ENCODE measurements at regions not wholly inside any gene's neighbourhood (a gene's known extent, or its start where the extent isn't known, plus 50 kb on each side); places are given as distances from the start of the nearest gene placed in this dataset.

- DNase-seq (ENCODE audit: low read depth in 4 of 4, low spot score in 3 of 4): no peak
Observed at GRCh38 chr7:79732535-79732934, 279.1 kb upstream of the MAGI2 start.

DNA sequence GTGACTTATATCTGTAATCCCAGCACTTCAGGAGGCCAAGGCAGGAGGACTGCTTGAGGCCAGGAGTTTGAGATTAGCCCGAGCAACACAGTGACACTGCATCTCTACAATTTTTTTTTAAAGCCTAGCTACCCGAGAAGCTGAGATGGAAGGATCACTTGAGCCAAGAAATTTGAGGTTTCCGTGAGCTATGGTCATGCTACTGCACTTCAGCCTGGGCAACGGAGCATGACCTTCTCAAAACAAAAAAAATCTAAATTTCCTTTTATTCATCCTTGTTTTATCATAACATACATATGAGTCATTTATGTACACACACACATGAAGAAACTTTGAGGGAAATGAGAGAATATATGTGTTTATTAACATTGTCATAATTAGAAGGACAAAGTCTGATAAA, 277.5 kb upstream of the MAGI2 start:
- no peak for DNase-seq (ENCODE audit: low read depth in 4 of 4, low spot score in 3 of 4)

DNA sequence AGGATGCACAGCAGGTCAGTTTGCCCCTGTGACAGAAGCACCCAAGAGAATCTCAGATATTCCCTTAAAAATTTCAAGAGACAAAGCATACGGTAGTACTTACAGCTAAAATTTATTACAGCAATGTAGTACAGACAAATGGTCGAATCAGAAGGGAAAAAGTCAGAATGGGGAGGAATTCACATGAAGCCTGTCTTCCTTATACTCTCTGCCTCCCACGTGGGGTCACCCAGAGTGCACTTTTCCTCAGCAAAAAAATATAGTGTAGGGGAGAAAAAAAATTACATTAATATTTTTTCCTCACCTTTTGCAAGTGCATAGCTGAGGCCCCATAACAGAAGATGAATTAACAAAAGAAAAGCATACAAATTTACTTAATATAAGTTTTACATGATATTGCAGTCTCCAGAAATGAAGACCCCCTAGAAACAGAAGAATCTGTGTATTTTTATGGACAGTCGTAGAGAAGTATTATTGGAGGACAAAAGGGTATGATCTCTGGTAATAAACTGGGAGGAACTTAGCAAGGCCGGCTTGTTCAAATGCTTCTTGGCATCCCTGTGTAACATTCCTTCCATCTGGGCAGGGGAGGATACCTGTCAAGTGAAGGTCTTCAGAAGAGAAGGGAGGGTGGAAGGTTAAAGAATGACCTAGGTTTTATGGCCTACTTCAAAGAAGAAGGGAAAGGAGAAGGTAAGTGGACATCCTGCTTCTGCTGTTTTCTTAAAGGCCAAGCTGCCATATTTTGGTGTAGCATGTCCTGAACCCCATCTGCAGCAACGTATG, 270.6 kb upstream of the MAGI2 start:
- no peak for DNase-seq (ENCODE audit: low read depth in 4 of 4, low spot score in 3 of 4)

GRCh38 chr7:79722217-79722616, 268.8 kb upstream of the MAGI2 start:
- DNase-seq (ENCODE audit: low read depth in 4 of 4, low spot score in 3 of 4): no peak

GRCh38 chr7:79719216-79719615, 265.7 kb upstream of the MAGI2 start:
- no peak for DNase-seq (ENCODE audit: low read depth in 4 of 4, low spot score in 3 of 4)

DNA sequence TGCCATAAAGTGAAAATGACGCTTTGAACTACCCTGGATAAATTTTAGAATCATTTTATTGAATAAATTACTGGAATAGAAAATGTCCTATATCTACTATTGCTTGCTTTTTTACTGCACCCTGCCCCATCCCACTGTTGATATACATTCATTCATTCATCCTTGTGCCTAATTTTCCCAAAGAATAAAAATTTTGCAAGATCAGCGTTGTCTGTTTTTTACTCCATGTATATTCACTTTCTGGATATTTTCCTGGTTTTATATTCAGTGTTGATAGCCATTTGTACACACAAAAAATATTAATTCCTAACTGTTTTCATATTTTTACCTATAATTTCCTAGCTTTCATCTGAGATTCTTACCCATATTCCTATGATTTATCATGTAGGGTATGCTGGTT, 262.9 kb upstream of the MAGI2 start:
- no peak for DNase-seq (ENCODE audit: low read depth in 4 of 4, low spot score in 3 of 4)

DNA sequence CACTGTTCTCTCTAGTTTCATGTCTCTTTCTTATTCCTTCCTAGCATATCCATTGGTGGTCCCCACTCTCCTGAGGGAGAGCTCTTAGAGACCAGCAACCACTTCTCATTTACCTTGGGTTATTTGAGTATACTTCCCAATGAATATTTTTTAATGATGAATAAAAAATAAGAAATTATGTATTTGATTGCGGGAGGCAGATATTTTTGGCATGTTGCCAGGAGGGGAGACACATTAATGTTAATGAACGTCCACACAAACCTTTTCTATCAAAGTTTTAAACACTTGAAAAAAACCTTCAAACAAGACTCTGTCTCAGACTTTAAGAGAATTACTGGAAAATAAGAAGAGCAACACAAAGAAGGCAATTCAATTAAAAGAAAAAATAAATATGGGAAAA, 260.6 kb upstream of the MAGI2 start:
- DNase-seq (ENCODE audit: low read depth in 4 of 4, low spot score in 3 of 4): no peak

- DNase-seq (ENCODE audit: low read depth in 4 of 4, low spot score in 3 of 4): no peak
Observed at GRCh38 chr7:79713276-79713675, 259.8 kb upstream of the MAGI2 start.

DNA sequence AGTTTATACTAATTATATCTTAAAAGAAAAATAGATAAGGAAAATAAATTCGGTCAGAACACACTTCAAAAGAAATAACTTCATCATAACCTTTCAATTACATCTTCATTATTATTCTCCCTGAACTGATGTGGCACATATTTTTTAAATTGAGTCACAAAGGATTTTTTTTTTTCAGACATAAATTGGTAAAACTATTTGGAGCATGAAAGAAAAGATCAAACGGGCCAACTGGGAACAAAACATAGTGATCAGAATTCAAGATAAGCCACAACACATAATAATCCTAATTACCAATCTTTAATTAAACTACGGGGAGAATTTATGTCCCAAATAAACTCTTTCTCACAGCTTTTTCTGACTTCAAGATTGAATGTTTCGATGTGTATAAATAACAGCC, 258.2 kb upstream of the MAGI2 start:
- no peak for DNase-seq (ENCODE audit: low read depth in 4 of 4, low spot score in 3 of 4)

DNA sequence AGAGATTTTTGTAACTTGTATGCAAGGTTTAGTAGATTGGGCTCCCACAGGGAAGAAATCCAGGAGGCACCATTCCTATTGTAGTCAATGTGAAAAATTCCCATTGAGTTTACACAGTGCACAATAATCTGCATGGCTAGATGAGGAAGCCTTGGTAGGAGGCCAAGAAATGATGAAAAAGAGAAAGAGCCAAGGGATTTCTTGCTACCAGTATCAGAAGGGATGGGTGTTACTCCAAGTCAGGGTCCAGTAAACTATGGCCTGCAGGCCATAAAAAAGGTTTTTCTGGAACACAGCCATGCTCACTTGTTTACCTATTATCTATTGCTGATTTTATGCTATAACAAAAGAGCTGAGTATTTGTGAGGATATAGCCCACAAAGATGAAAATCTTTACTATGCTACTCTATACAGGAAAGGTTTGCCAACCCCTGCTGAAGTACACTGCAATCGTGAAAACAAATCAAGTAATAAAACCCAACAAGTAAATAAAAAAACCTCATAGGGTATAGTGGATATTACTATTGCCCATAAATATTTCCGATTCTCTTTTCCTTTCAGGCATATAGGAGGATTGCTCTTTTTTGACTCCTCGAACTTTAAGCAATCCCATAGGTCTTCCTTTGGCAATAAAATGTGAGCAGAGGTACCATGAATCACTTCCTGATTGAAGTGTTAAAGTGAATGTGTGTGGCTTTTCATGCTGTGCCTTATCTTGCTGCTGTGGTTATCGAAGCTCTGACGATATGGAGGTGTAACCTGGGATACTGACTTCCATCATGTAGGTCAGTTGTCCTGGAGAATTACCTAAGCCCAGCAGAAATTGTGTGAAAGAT, 256.3 kb upstream of the MAGI2 start:
- no peak for DNase-seq (ENCODE audit: low read depth in 4 of 4, low spot score in 3 of 4)

- no peak for DNase-seq (ENCODE audit: low read depth in 4 of 4, low spot score in 3 of 4)
Observed at GRCh38 chr7:79702116-79702515, 248.6 kb upstream of the MAGI2 start.

DNA sequence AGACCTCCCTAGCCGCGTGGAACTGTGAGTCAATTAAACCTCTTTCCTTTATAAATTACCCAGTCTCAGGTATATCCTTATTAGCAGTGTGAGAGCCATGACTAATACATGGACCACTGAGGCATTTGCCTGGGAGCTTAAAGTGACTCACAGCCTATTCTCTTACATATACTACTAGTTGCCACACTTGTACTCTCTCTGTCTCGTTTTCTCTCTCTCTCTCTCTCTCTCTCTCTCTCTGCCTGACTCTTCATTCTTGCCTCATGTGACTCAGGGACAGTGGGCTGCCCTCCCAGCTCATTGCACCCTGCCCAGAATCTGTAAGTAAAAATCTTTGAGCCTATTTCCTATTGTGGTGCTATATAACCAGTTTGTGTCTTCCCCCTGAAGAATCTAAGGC, 238.5 kb upstream of the MAGI2 start:
- no peak for DNase-seq (ENCODE audit: low read depth in 4 of 4, low spot score in 3 of 4)

DNA sequence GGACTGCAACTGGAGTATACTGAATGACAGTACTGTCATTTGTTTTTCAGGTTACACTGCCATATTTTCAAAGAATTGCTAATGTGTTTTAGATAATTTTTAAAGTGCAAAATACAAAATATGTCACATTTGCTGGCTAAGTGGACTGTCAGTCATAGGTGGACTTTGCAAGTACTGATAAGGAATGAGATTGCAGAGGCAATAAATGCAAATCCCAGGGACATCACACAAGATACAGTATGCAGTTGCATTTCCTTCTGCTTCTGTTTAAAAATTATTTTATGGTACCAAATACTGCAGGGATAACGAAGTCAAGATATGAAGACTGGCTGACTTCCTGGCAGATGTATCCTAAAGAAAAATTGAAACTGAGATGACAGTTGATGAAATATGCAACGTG, 237.6 kb upstream of the MAGI2 start:
- no peak for DNase-seq (ENCODE audit: low read depth in 4 of 4, low spot score in 3 of 4)

- no peak for DNase-seq (ENCODE audit: low read depth in 4 of 4, low spot score in 3 of 4)
Observed at GRCh38 chr7:79684384-79684783, 230.9 kb upstream of the MAGI2 start.

DNA sequence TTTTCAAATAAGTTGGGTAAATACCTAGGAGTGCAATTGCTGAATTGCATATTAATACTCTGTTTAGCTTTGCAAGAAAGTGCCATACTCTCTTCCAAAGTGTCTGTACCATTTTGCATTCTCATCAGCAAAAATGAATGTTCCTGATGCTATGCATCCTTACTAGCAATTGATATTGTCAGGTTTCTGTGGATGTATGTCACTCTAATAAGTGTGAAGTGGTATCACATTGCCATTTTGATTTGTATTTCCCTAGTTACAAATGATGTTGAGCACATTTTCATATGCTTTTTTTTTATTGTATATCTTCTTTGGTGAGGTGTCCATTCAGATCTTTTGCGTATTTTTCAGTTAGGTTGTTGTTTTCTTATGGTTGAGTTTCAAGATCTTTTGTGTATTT, 230.4 kb upstream of the MAGI2 start:
- no peak for DNase-seq (ENCODE audit: low read depth in 4 of 4, low spot score in 3 of 4)

DNA sequence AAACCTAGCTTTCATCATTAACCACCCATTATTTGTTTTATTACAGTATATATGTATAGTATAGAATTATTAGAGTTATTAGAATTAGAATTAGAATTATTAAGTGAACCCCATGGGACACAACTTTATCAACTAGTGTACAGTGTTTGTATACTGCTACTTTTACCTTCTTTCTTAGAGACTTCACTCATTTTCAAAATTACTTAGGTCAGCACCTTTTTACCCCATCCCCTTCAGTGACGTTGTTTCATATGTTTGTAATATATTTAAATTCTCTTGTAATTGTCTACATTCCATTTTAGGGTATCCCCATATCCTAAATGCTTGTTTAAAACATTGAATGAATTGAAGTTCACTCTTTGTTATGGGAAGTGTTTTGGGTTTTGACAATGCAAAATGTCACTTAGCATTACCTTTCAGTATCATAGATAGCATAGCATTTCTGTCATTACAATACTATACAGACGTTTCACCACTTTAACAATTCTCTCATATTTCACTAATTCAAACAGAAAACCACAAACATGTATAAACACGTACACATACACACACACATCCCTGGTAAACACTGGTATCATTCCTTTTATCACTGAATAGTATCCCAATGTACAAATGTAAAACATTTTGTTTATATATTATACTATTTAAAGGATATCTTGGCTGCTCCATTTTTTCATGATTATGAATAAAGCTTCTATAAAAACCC, 229.9 kb upstream of the MAGI2 start:
- no peak for DNase-seq (ENCODE audit: low read depth in 4 of 4, low spot score in 3 of 4)

DNA sequence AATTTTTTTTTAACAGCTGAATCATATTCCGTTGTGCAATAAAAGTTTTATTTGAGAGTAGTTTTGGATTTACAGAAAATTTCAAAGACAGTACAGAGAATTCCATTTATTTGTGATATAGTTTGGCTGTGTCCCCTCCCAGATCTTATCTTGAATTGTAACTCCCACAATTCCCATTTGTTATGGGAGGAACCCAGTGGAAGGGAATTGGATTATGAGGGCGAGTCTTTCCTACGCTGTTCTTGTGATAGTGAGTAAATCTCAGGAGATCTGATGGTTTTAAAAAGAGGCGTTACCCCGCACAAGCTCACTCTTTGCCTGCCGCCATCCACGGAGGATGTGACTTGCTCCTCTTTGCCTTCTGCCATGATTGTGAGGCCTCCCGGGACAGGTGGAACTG, 228.0 kb upstream of the MAGI2 start:
- DNase-seq (ENCODE audit: low read depth in 4 of 4, low spot score in 3 of 4): no peak

GRCh38 chr7:79673969-79674368, 220.5 kb upstream of the MAGI2 start:
- no peak for DNase-seq (ENCODE audit: low read depth in 4 of 4, low spot score in 3 of 4)

DNA sequence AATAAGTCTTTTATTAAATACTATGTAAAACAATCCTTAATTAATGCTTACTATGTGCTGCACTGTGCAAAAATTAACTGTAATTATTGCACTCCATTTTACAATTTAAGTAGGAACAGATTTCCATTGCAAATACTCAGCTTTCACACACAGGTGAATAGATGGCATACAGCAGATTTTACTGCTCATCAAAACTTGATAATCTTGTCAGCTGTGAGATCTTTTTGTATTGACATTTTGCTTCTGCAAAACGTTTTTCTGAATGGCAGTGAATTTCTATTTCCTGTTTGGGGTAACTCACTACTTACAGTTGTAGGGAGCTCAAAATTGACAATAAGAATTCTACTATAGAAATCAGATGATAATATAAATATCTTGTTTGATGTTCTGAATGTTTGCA, 220.0 kb upstream of the MAGI2 start:
- DNase-seq (ENCODE audit: low read depth in 4 of 4, low spot score in 3 of 4): no peak

GRCh38 chr7:79668292-79668691, 214.8 kb upstream of the MAGI2 start:
- no peak for DNase-seq (ENCODE audit: low read depth in 4 of 4, low spot score in 3 of 4)

DNA sequence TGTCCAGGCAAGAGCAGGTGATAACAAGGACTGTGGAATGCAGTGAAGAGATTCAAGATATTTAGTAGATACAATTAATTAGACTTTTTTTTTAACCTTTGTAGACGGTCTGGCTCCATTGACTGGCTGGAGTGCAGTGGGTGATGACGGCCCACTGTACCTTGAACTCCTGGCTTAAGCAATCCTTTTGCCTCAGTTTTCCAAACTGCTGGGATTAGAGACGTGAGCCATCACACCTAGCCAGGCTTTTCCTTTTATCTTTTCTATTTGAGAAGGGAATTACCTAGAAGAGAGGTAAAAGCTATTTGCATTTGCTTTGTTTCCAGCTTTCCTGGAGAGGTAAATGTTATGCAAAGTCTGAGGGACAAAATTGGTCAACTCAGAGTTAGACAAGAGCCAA, 213.0 kb upstream of the MAGI2 start:
- no peak for DNase-seq (ENCODE audit: low read depth in 4 of 4, low spot score in 3 of 4)
